OCI-LY3 (cell line): ENCODE measurements at regions not wholly inside any gene's neighbourhood (a gene's known extent, or its start where the extent isn't known, plus 50 kb on each side); places are given as distances from the start of the nearest gene placed in this dataset.

ENCODE experiments used
- CTCF ChIP-seq: fragments of 200-600, 300-600 bp; sonication (generic); IDR thresholded peaks from 2 replicates; pipeline ENCODE4 v1.5.1; 2014; ENCODE audit warnings: antibody characterized with exemption, low read length, low read depth
- EZH2phosphoT487 ChIP-seq: fragments of 200-600 bp; shearing (Covaris generic); IDR thresholded peaks from 2 replicates; pipeline ENCODE4 v1.6.1; 2018; ENCODE audit warnings: antibody characterized with exemption, mixed run types, low read depth

GRCh38 chr14:97846156-97846555 is 1049.0 kb downstream of the VRK1 start:
- TF ChIP-seq CTCF, result no peak
- TF ChIP-seq EZH2phosphoT487, result no peak
